ENCODE measurements at regions not wholly inside any gene's neighbourhood (a gene's known extent, or its start where the extent isn't known, plus 50 kb on each side); places are given as distances from the start of the nearest gene placed in this dataset.
"Not testable (repeated sequence)": the region's sequence is repeated elsewhere in the genome, so short reads cannot be mapped to it uniquely, and the experiment has no call there.

GRCh38 chr16:27660507-27660906 lies 110.6 kb downstream of the KATNIP start:
- no peak for DNase-seq (ENCODE audit: low read depth)
- H3K4me3 ChIP-seq (ENCODE audit: control insufficient read depth, low read depth, low read length) = no peak overlapping the region
- no peak for TF ChIP-seq CTCF (IDR thresholded peaks at IDR 0.05; ENCODE audit: control insufficient read depth, insufficient read depth, low read depth, low read length, missing control alignments)

DNA sequence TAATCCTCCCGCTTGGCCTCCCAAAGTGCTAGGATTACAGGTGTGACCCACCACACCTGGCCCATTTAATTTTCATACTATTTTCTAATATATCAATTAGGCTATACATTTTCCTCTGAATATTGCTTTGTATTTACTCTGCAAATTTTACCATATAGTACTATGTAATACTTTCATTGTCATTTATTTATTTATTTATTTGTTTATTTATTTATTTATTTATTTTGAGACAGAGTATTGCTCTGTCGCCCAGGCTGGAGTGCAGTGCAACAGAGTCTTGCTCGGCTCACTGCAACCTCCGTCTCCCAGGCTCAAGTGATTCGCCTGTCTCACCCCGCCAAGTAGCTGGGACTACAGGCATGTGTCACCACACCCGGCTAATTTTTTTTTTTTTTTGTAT lies 113.3 kb downstream of the KATNIP start:
- DNase-seq (ENCODE audit: low read depth) = not testable (repeated sequence)

GRCh38 chr16:27665881-27666280 lies 115.9 kb downstream of the KATNIP start:
- TF ChIP-seq CTCF (IDR thresholded peaks at IDR 0.05; ENCODE audit: control insufficient read depth, insufficient read depth, low read depth, low read length, missing control alignments) = no peak
- no peak for DNase-seq (ENCODE audit: low read depth)
- H3K4me3 ChIP-seq (ENCODE audit: control insufficient read depth, low read depth, low read length) = no peak overlapping the region

More for the DNA sequence above, 113.3 kb downstream of the KATNIP start:
- H3K4me3 ChIP-seq (ENCODE audit: control insufficient read depth, low read depth, low read length) = not testable (repeated sequence)

- TF ChIP-seq CTCF (IDR thresholded peaks at IDR 0.05; ENCODE audit: control insufficient read depth, insufficient read depth, low read depth, low read length, missing control alignments) = no peak
- DNase-seq (ENCODE audit: low read depth) = no peak
- H3K4me3 ChIP-seq (ENCODE audit: control insufficient read depth, low read depth, low read length) = no peak overlapping the region
Measured at GRCh38 chr16:27670071-27670810, 120.3 kb downstream of the KATNIP start.

- H3K4me3 ChIP-seq (ENCODE audit: control insufficient read depth, low read depth, low read length) = no peak overlapping the region
- TF ChIP-seq CTCF (IDR thresholded peaks at IDR 0.05; ENCODE audit: control insufficient read depth, insufficient read depth, low read depth, low read length, missing control alignments) = no peak
- no peak for DNase-seq (ENCODE audit: low read depth)
Measured at GRCh38 chr16:27671410-27671809, 121.5 kb downstream of the KATNIP start.

- no peak for TF ChIP-seq CTCF (IDR thresholded peaks at IDR 0.05; ENCODE audit: control insufficient read depth, insufficient read depth, low read depth, low read length, missing control alignments)
- DNase-seq (ENCODE audit: low read depth) = no peak
- no peak overlapping the region for H3K4me3 ChIP-seq (ENCODE audit: control insufficient read depth, low read depth, low read length)
Measured at GRCh38 chr16:27676839-27677238, 126.9 kb downstream of the KATNIP start.

DNA sequence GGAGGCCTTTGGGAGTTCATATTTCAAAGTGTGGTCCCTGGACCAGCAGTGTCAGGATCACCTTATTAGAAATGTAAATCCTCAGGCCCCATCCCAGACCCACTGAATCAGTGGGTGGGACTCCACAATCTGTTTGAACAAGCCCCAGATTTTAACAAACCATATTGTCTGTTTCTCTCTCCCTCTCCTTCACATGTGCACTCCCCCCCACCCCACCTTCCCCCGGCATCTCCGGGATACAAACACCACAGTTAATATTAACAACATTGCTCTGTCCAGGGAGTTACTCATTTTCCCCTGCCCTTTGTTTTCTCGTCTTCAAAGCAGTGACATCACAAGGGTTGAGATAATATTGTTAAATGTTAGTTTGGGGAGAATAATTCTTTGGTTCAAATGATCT lies 127.3 kb downstream of the KATNIP start:
- no peak overlapping the region for H3K4me3 ChIP-seq (ENCODE audit: control insufficient read depth, low read depth, low read length)
- TF ChIP-seq CTCF (IDR thresholded peaks at IDR 0.05; ENCODE audit: control insufficient read depth, insufficient read depth, low read depth, low read length, missing control alignments) = no peak
- no peak for DNase-seq (ENCODE audit: low read depth)

Data from AG09309 (cell line).